Kidney glomerular epithelial cell (primary cell): ENCODE measurements at regions not wholly inside any gene's neighbourhood (a gene's known extent, or its start where the extent isn't known, plus 50 kb on each side); places are given as distances from the start of the nearest gene placed in this dataset.

ENCODE experiments used
- DNase-seq: peaks from one replicate; lab custom pipeline; 2025; lab: John Stamatoyannopoulos, UW

- DNase-seq, result no peak
Observed at GRCh38 chr2:120976501-120977307, 241.0 kb downstream of the GLI2 start.

GRCh38 chr2:120977582-120978358 lies 242.1 kb downstream of the GLI2 start:
- no peak for DNase-seq

GRCh38 chr2:120978359-120979050 lies 242.8 kb downstream of the GLI2 start:
- no peak for DNase-seq

- DNase-seq, result no peak
Observed at GRCh38 chr2:120979398-120979797, 243.7 kb downstream of the GLI2 start.

GRCh38 chr2:120979921-120980320 lies 244.3 kb downstream of the GLI2 start:
- DNase-seq, result no peak

- DNase-seq, result no peak
Observed at GRCh38 chr2:120981443-120981842, 245.8 kb downstream of the GLI2 start.

- DNase-seq, result no peak
Observed at GRCh38 chr2:120982598-120982997, 246.9 kb downstream of the GLI2 start.

GRCh38 chr2:120983344-120983743 lies 247.7 kb downstream of the GLI2 start:
- DNase-seq, result no peak

- no peak for DNase-seq
Observed at GRCh38 chr2:120984046-120984445, 248.4 kb downstream of the GLI2 start.

GRCh38 chr2:120984452-120985173 lies 248.9 kb downstream of the GLI2 start:
- no peak for DNase-seq

GRCh38 chr2:120985174-120985996 lies 249.7 kb downstream of the GLI2 start:
- DNase-seq, result no peak

- no peak for DNase-seq
Observed at GRCh38 chr2:120985997-120986651, 250.5 kb downstream of the GLI2 start.

- DNase-seq, result no peak
Observed at GRCh38 chr2:120986898-120987650, 251.4 kb downstream of the GLI2 start.

GRCh38 chr2:120988051-120988699 lies 252.5 kb downstream of the GLI2 start:
- DNase-seq, result no peak

GRCh38 chr2:120988700-120989511 lies 253.2 kb downstream of the GLI2 start:
- no peak for DNase-seq

- DNase-seq, result no peak
Observed at GRCh38 chr2:120989512-120990441, 254.1 kb downstream of the GLI2 start.

- no peak for DNase-seq
Observed at GRCh38 chr2:120990451-120990871, 254.8 kb downstream of the GLI2 start.
